ENCODE measurements at regions not wholly inside any gene's neighbourhood (a gene's known extent, or its start where the extent isn't known, plus 50 kb on each side); places are given as distances from the start of the nearest gene placed in this dataset.
"Not testable (repeated sequence)": the region's sequence is repeated elsewhere in the genome, so short reads cannot be mapped to it uniquely, and the experiment has no call there.

- TF ChIP-seq CTCF, POLR2A (IDR thresholded peaks at IDR 0.05): not testable (repeated sequence)
Observed at GRCh38 chr4:170881646-170882045, 791.9 kb upstream of the AADAT start.

All from body of pancreas (tissue), 4 donors.